ENCODE measurements at regions not wholly inside any gene's neighbourhood (a gene's known extent, or its start where the extent isn't known, plus 50 kb on each side); places are given as distances from the start of the nearest gene placed in this dataset.

GRCh38 chr12:47321436-47321835, 241.7 kb upstream of the AMIGO2 start:
- no peak overlapping the region for H3K4me3 ChIP-seq (ENCODE audit: low read depth, low read length)
- no peak for DNase-seq (ENCODE audit: low read depth)
- TF ChIP-seq, protein P1, sequence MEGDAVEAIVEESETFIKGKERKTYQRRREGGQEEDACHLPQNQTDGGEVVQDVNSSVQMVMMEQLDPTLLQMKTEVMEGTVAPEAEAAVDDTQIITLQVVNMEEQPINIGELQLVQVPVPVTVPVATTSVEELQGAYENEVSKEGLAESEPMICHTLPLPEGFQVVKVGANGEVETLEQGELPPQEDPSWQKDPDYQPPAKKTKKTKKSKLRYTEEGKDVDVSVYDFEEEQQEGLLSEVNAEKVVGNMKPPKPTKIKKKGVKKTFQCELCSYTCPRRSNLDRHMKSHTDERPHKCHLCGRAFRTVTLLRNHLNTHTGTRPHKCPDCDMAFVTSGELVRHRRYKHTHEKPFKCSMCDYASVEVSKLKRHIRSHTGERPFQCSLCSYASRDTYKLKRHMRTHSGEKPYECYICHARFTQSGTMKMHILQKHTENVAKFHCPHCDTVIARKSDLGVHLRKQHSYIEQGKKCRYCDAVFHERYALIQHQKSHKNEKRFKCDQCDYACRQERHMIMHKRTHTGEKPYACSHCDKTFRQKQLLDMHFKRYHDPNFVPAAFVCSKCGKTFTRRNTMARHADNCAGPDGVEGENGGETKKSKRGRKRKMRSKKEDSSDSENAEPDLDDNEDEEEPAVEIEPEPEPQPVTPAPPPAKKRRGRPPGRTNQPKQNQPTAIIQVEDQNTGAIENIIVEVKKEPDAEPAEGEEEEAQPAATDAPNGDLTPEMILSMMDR (IDR thresholded peaks at IDR 0.05; ENCODE audit: insufficient read depth, low read length, poor library complexity, severe bottlenecking): no peak
- H3K27me3 ChIP-seq (ENCODE audit: control insufficient read depth, insufficient read depth, low read length): no peaks in the 10 kb centered on the region
- H3K36me3 ChIP-seq (ENCODE audit: control insufficient read depth, insufficient read depth, low read length): no peaks in the 10 kb centered on the region

GRCh38 chr12:47319746-47320145, 240.0 kb upstream of the AMIGO2 start:
- TF ChIP-seq, protein P1 (IDR thresholded peaks at IDR 0.05; ENCODE audit: insufficient read depth, low read length, poor library complexity, severe bottlenecking): no peak
- Histone ChIP-seq H3K27me3 (ENCODE audit: control insufficient read depth, insufficient read depth, low read length) (no peaks in the 10 kb centered on the region), H3K4me3 (ENCODE audit: low read depth, low read length) (no peak overlapping the region), H3K36me3 (ENCODE audit: control insufficient read depth, insufficient read depth, low read length) (no peaks in the 10 kb centered on the region)
- no peak for DNase-seq (ENCODE audit: low read depth)

DNA sequence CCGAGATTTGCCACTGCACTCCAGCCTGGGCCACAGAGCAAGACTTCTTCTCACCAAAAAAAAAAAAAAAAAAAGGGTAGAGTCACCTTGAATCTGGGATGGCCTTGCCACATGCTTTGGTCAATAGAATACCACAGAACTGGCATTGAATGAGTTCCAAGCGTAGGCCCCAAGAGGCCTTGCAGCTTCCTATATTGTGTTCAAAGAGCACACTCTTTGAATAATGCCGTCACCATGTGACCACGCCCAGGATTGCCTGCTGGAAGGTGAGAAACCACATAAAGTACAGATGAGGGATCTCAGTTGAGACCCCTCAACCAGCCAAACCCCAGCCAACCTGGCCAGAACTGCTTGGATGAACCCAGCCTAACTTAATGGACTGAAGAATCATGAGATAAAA, 239.2 kb upstream of the AMIGO2 start:
- DNase-seq (ENCODE audit: low read depth): no peak
- H3K36me3 ChIP-seq (ENCODE audit: control insufficient read depth, insufficient read depth, low read length): no peaks in the 10 kb centered on the region
- H3K4me3 ChIP-seq (ENCODE audit: low read depth, low read length): no peak overlapping the region
- TF ChIP-seq, protein P1 (IDR thresholded peaks at IDR 0.05; ENCODE audit: insufficient read depth, low read length, poor library complexity, severe bottlenecking): no peak
- no peaks in the 10 kb centered on the region for H3K27me3 ChIP-seq (ENCODE audit: control insufficient read depth, insufficient read depth, low read length)

DNA sequence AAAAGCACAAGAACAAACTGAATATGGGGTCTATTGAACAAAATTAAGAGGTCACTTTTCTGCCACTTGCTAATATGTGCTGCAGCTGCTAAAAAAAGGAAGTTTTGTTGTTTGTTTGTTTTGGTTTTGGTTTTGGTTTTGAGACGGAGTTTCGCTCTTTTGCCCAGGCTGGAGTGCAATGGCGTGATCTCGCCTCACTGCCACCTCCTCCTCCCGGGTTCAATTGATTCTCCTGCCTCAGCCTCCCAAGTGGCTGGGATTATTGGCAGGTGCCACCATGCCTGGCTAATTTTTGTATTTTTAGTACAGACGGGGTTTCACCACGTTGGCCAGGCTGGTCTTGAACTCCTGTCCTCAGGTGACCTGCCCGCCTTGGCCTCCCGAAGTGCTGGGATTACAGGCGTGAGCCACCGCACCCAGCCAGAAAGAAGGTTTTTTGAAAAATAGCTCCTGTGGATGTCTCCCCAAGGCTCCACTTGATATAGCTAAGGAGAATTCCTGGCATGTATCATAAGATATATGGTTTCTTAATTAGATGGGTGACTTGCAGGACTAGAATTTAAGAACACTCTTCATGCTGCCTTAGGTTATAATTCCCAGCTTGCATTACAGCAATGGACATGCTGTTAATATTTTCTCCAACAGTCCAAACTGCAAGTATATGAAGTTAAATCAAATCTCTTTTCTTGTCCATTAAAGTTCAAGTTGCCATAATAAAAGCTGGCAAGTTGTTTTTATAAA, 237.6 kb upstream of the AMIGO2 start:
- H3K4me3 ChIP-seq (ENCODE audit: low read depth, low read length): no peak overlapping the region
- H3K27me3 ChIP-seq (ENCODE audit: control insufficient read depth, insufficient read depth, low read length): no peaks in the 10 kb centered on the region
- no peak for DNase-seq (ENCODE audit: low read depth)
- no peaks in the 10 kb centered on the region for H3K36me3 ChIP-seq (ENCODE audit: control insufficient read depth, insufficient read depth, low read length)
- TF ChIP-seq, protein P1 (IDR thresholded peaks at IDR 0.05; ENCODE audit: insufficient read depth, low read length, poor library complexity, severe bottlenecking): no peak

DNA sequence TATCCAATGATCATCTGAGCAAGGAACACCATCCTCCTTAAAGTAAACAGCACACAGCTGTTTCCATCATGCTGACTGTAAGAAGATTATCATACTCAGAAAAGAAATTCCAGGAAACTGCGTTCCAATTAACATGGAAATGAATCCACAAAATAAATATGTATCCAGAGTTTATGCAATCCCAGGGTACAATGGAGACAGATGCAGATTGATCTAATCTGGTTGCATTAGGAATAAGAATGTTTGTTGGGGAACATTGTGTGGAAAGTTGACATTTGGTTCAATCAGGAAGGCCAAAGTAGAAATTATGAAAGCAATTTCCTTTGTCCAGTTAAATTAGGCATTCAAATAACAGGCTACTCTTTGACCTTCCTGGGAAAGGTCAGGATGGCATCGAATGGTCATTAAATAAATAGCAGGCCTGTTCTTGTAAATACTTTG, 236.9 kb upstream of the AMIGO2 start:
- Histone ChIP-seq H3K36me3 (ENCODE audit: control insufficient read depth, insufficient read depth, low read length) (no peaks in the 10 kb centered on the region), H3K27me3 (ENCODE audit: control insufficient read depth, insufficient read depth, low read length) (no peaks in the 10 kb centered on the region), H3K4me3 (ENCODE audit: low read depth, low read length) (no peak overlapping the region)
- TF ChIP-seq, protein P1 (IDR thresholded peaks at IDR 0.05; ENCODE audit: insufficient read depth, low read length, poor library complexity, severe bottlenecking): no peak
- DNase-seq (ENCODE audit: low read depth): no peak

DNA sequence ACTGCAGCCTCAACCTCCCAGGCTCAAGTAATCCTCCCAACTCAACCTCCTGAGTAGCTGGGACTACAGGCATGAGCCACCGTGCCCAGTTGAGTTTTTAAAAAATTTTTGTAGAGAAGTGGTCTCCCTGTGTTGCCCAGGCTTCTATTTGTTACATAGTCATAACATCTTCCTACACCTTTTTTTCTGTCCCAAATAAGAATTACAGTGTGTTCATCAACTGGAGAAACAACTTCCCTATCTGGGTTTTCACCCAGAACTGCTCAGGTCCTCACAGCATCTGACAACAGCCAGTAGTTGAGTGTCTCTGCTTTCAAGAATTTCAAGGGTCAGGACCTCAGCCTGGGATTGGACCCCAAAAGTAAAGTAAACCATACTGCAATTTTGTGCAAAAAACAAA, 235.2 kb upstream of the AMIGO2 start:
- H3K27me3 ChIP-seq (ENCODE audit: control insufficient read depth, insufficient read depth, low read length): no peaks in the 10 kb centered on the region
- TF ChIP-seq, protein P1 (IDR thresholded peaks at IDR 0.05; ENCODE audit: insufficient read depth, low read length, poor library complexity, severe bottlenecking): no peak
- H3K36me3 ChIP-seq (ENCODE audit: control insufficient read depth, insufficient read depth, low read length): no peaks in the 10 kb centered on the region
- H3K4me3 ChIP-seq (ENCODE audit: low read depth, low read length): no peak overlapping the region
- no peak for DNase-seq (ENCODE audit: low read depth)
